ENCODE measurements at regions not wholly inside any gene's neighbourhood (a gene's known extent, or its start where the extent isn't known, plus 50 kb on each side); places are given as distances from the start of the nearest gene placed in this dataset.

DNA sequence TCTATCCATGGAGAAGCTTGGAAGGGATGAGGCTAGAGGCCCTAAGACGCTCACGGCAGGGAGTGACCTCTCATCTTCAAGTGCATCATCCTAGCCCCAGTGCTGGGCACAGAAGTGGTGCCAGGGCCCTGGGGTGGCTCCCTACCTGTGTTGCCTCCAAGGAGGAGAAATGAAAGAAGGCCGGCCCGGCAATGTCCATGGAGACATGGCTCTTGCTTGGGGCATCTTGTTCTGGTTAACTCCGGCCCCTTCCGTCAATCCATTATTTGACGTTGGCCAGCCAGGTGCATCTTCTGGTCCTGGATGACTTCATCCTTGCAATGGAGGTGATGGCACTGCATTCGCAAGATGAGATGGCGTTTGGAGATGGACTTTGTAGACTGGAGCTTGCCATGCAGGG is 83.2 kb upstream of the ALDH1L1 start:
- TF ChIP-seq, protein P1, sequence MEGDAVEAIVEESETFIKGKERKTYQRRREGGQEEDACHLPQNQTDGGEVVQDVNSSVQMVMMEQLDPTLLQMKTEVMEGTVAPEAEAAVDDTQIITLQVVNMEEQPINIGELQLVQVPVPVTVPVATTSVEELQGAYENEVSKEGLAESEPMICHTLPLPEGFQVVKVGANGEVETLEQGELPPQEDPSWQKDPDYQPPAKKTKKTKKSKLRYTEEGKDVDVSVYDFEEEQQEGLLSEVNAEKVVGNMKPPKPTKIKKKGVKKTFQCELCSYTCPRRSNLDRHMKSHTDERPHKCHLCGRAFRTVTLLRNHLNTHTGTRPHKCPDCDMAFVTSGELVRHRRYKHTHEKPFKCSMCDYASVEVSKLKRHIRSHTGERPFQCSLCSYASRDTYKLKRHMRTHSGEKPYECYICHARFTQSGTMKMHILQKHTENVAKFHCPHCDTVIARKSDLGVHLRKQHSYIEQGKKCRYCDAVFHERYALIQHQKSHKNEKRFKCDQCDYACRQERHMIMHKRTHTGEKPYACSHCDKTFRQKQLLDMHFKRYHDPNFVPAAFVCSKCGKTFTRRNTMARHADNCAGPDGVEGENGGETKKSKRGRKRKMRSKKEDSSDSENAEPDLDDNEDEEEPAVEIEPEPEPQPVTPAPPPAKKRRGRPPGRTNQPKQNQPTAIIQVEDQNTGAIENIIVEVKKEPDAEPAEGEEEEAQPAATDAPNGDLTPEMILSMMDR (IDR thresholded peaks at IDR 0.05; ENCODE audit: borderline replicate concordance, control extremely low read depth, extremely low read depth, insufficient read depth, missing control alignments) = no peak
- in situ Hi-C loops (cut with MboI; ENCODE audit: low sequenced_read_pairs, unreplicated experiment) = no loop called here
- no peak for DNase-seq (ENCODE audit: low spot score)

DNA sequence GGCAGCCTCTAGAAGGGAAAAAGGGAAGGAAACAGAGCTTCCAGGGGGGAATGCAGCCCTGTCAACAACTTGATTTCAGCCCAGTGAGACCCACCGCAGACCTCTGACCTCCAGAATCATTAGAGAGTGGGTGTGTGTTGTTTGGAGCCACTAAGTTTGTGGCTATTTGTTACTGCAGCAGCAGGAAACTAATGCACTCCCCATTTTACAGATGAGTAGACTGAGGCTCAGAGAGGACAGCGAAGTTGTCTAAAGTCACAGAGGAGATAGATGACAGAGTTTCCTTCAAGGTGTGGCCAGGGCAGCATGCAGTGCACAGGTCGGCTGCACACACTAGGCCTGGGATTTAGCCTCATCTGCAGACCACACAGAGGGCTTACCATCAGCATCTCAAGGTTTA is 81.8 kb upstream of the ALDH1L1 start:
- TF ChIP-seq, protein P1 (IDR thresholded peaks at IDR 0.05; ENCODE audit: borderline replicate concordance, control extremely low read depth, extremely low read depth, insufficient read depth, missing control alignments) = no peak
- in situ Hi-C loops (cut with MboI; ENCODE audit: low sequenced_read_pairs, unreplicated experiment) = no loop called here
- DNase-seq (ENCODE audit: low spot score) = no peak

DNA sequence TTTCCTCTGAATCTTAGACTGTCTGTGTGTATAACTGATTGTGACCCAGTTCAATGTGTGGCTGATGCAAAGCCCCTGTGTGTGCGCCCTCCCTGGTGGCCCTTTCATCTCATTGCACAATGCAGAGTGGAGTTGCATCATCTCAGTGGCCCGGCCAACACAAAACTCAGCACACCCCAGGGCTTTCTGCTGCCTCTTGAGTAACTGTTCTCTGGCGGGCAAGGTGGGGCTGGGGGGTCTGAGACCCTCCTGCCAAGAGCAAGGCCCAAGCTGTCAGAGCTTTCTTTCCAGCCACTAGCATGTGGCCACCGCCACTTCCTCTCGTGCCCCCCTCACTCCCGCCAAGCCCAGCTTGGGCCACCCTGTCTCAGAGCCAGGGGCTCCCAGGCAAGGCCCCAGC is 80.7 kb upstream of the ALDH1L1 start:
- TF ChIP-seq, protein P1 (IDR thresholded peaks at IDR 0.05; ENCODE audit: borderline replicate concordance, control extremely low read depth, extremely low read depth, insufficient read depth, missing control alignments) = no peak
- no peak for DNase-seq (ENCODE audit: low spot score)
- in situ Hi-C loops (cut with MboI; ENCODE audit: low sequenced_read_pairs, unreplicated experiment) = no loop called here

DNA sequence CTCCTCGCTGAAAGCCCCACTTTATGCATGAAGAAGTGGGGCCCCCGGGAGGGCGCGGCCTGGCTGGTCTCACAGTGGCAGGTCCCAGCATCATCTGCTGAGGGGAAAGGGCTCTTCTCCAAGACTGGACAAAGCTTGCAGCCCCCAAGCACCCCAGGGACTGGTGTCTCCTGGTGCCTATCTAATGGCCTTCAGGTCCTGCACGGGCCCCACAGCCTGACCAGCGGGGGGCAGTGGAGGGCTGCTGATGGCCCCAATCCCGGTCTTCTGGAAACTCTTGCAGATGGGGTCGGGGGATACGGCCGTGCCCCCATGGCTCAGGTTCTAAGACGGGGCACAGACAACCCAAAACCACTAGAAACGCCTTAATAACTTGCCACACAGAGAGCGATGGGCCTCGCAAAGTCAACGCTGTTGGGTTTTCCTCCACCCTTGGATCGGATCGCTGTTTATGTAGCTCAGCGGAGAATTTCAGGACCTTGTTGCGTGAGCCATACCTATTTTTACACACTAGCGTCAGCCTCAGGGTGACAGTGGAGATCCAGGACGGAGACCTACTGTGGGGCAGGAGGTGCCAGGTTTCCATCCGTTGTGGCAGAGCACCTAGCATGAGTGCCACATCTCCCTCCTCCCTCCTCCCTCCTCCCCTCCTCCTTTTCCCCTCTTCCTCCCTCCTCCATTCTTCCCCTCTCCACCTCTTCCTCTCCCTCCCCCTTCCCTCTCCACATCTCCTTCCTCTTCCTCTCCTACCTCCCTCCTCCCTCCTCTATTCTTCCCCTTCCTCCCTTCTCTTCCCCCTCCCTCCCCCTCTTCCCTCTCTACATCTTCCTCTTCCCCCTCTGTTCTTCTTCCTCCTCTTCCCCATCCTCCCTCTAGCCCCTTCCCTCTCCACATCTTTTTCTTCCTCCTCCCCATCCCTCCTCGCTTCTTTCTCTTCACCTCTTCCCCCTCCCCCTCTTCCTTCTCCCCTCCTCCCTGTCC is 79.3 kb upstream of the ALDH1L1 start:
- TF ChIP-seq, protein P1 (IDR thresholded peaks at IDR 0.05; ENCODE audit: borderline replicate concordance, control extremely low read depth, extremely low read depth, insufficient read depth, missing control alignments) = no peak
- in situ Hi-C loops (cut with MboI; ENCODE audit: low sequenced_read_pairs, unreplicated experiment) = no loop called here
- DNase-seq (ENCODE audit: low spot score) = peak; percentile 60

DNA sequence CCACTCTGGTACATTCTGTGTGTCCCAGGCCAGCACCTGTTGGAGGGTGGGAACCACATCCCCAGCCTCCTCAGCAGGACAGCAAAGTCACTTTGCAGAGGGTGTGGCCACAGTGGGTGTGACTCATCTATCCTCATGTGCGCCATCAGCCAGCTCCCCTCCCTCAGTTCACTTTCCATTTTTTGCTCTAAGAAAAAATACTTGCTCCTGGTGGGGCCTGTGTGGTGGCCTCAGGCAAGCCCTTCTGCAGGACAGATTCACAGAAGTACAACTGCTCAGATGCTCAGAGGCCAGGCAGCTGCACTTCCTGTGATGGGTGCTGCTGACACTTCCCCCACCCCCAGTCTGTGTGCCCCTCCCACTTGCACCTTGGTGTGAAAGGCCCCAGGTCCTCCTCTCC is 78.3 kb upstream of the ALDH1L1 start:
- TF ChIP-seq, protein P1 (IDR thresholded peaks at IDR 0.05; ENCODE audit: borderline replicate concordance, control extremely low read depth, extremely low read depth, insufficient read depth, missing control alignments) = no peak
- no peak for DNase-seq (ENCODE audit: low spot score)
- in situ Hi-C loops (cut with MboI; ENCODE audit: low sequenced_read_pairs, unreplicated experiment) = no loop called here

DNA sequence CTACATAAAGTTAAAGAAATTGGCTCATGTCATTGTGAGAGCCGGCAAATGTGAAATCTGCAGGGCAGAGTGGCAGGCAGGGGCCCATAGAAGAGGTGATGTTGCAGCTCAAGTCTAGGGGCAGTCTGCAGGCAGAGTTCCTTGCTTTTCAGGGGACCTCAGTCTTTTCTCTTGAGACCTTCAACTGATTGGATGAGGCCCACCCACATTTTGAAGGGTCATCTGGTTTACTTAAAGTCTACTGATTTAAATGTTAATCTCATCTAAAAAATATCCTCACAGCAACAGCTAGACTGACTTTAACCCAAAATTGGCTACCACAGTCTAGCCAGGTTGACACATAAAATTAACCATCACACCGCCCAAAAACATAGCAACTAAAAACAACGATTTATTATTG is 77.6 kb upstream of the ALDH1L1 start:
- DNase-seq (ENCODE audit: low spot score) = no peak
- in situ Hi-C loops (cut with MboI; ENCODE audit: low sequenced_read_pairs, unreplicated experiment) = no loop called here
- TF ChIP-seq, protein P1 (IDR thresholded peaks at IDR 0.05; ENCODE audit: borderline replicate concordance, control extremely low read depth, extremely low read depth, insufficient read depth, missing control alignments) = no peak

Data from GM13976 (cell line).